Adrenal gland (tissue), 5 donors: ENCODE measurements at regions not wholly inside any gene's neighbourhood (a gene's known extent, or its start where the extent isn't known, plus 50 kb on each side); places are given as distances from the start of the nearest gene placed in this dataset.

Experiments
- CTCF ChIP-seq, 6 experiments: fragments of 450-650 bp in 4 of 6; fragments of 200-600 bp in 2 of 6; sonication (generic) in 1 of 6; IDR thresholded peaks; 1 replicate in 5 of 6; 2 replicates in 1 of 6; pipeline versions ENCODE4 v1.5.1 to v1.8.0; 2016 to 2021; ENCODE audit warnings: antibody characterized with exemption in 6 of 6, mild to moderate bottlenecking in 2 of 6, moderate library complexity in 1 of 6
- POLR2A ChIP-seq, 2 donors: fragments of 450-650 bp; IDR thresholded peaks; one replicate each; pipeline ENCODE4 v1.6.1; 2017; ENCODE audit warnings: antibody characterized with exemption in 2 of 2, mild to moderate bottlenecking in 2 of 2, moderate library complexity in 1 of 2
- donor health status: DM: no; HTN: no; CAD: no.

- TF ChIP-seq CTCF (IDR thresholded peaks at IDR 0.05) (no peak), POLR2A (IDR thresholded peaks at IDR 0.05) (no peak)
Observed at GRCh38 chr9:13746876-13747275, 467.4 kb upstream of the MPDZ start.
